ENCODE measurements at regions not wholly inside any gene's neighbourhood (a gene's known extent, or its start where the extent isn't known, plus 50 kb on each side); places are given as distances from the start of the nearest gene placed in this dataset.
A peak's percentile ranks its signal among the peaks of the same experiment; 100 is the strongest.

GRCh38 chr20:57879437-57879778 lies 169.6 kb upstream of the PMEPA1 start:
- DNase-seq = no peak
- ATAC-seq (ENCODE audit: low read depth in 2 of 2) = no peak
- Mint-ChIP-seq H3K27me3 (peaks cover 7 to 36% (median 10%) of the 10 kb centered on the region in 3 donors), H3K4me1 (no peaks in the 10 kb centered on the region), H3K27ac (peak overlapping the region in 1 of 6 donors; percentile 28), H3K4me3 (no peak overlapping the region), H3K36me3 (no peaks in the 10 kb centered on the region), H3K9me3 (peaks cover 0 to 1% (median 0%) of the 10 kb centered on the region in 7 donors)

- peaks cover 7 to 31% (median 10%) of the 10 kb centered on the region in 3 donors for H3K27me3 Mint-ChIP-seq
- H3K4me3 Mint-ChIP-seq = no peak overlapping the region
- no peaks in the 10 kb centered on the region for H3K36me3 Mint-ChIP-seq
- H3K27ac Mint-ChIP-seq = peak overlapping the region in 1 of 6 donors; percentile 28
- no peak for ATAC-seq (ENCODE audit: low read depth in 2 of 2)
- no peak for DNase-seq
- H3K9me3 Mint-ChIP-seq = peaks cover 0 to 1% (median 0%) of the 10 kb centered on the region in 7 donors
- no peaks in the 10 kb centered on the region for H3K4me1 Mint-ChIP-seq
Observed at GRCh38 chr20:57878786-57879424, 169.1 kb upstream of the PMEPA1 start.

GRCh38 chr20:57877995-57878394 lies 168.2 kb upstream of the PMEPA1 start:
- no peaks in the 10 kb centered on the region for H3K36me3 Mint-ChIP-seq
- peaks cover 7 to 28% (median 10%) of the 10 kb centered on the region in 3 donors for H3K27me3 Mint-ChIP-seq
- no peaks in the 10 kb centered on the region for H3K4me1 Mint-ChIP-seq
- H3K4me3 Mint-ChIP-seq = no peak overlapping the region
- no peak overlapping the region for H3K27ac Mint-ChIP-seq
- no peak for DNase-seq
- no peak for ATAC-seq (ENCODE audit: low read depth in 2 of 2)
- peaks cover 0 to 6% (median 0%) of the 10 kb centered on the region in 7 donors for H3K9me3 Mint-ChIP-seq

GRCh38 chr20:57877131-57877824 lies 167.5 kb upstream of the PMEPA1 start:
- no peaks in the 10 kb centered on the region for H3K4me1 Mint-ChIP-seq
- no peak overlapping the region for H3K4me3 Mint-ChIP-seq
- no peak for DNase-seq
- H3K27me3 Mint-ChIP-seq = peaks cover 7 to 28% (median 10%) of the 10 kb centered on the region in 3 donors
- H3K9me3 Mint-ChIP-seq = peaks cover 0 to 12% (median 3%) of the 10 kb centered on the region in 7 donors
- no peaks in the 10 kb centered on the region for H3K36me3 Mint-ChIP-seq
- no peak overlapping the region for H3K27ac Mint-ChIP-seq
- no peak for ATAC-seq (ENCODE audit: low read depth in 2 of 2)

- ATAC-seq (ENCODE audit: low read depth in 2 of 2) = no peak
- Mint-ChIP-seq H3K27ac (no peak overlapping the region), H3K36me3 (no peaks in the 10 kb centered on the region), H3K9me3 (peaks cover 0 to 17% (median 7%) of the 10 kb centered on the region in 7 donors), H3K27me3 (peaks cover 7 to 31% (median 11%) of the 10 kb centered on the region in 3 donors), H3K4me1 (no peaks in the 10 kb centered on the region), H3K4me3 (no peak overlapping the region)
- no peak for DNase-seq
Observed at GRCh38 chr20:57876163-57876562, 166.3 kb upstream of the PMEPA1 start.

- Mint-ChIP-seq H3K4me1 (peaks cover 0 to 6% (median 0%) of the 10 kb centered on the region in 3 donors), H3K36me3 (no peaks in the 10 kb centered on the region), H3K27ac (no peak overlapping the region), H3K27me3 (peaks cover 16 to 42% (median 21%) of the 10 kb centered on the region in 3 donors), H3K4me3 (no peak overlapping the region), H3K9me3 (peaks cover 0 to 17% (median 8%) of the 10 kb centered on the region in 7 donors)
- DNase-seq (no peak), ATAC-seq (ENCODE audit: low read depth in 2 of 2) (no peak)
Observed at GRCh38 chr20:57874141-57874540, 164.3 kb upstream of the PMEPA1 start.

- H3K27me3 Mint-ChIP-seq = peaks cover 16 to 38% (median 31%) of the 10 kb centered on the region in 3 donors
- H3K4me1 Mint-ChIP-seq = peaks cover 0 to 6% (median 0%) of the 10 kb centered on the region in 3 donors
- no peaks in the 10 kb centered on the region for H3K36me3 Mint-ChIP-seq
- peaks cover 0 to 17% (median 8%) of the 10 kb centered on the region in 7 donors for H3K9me3 Mint-ChIP-seq
- H3K27ac Mint-ChIP-seq = no peak overlapping the region
- no peak for ATAC-seq (ENCODE audit: low read depth in 2 of 2)
- H3K4me3 Mint-ChIP-seq = no peak overlapping the region
- no peak for DNase-seq
Observed at GRCh38 chr20:57872816-57873409, 163.1 kb upstream of the PMEPA1 start.

- H3K27me3 Mint-ChIP-seq = peaks cover 12 to 46% (median 41%) of the 10 kb centered on the region in 3 donors
- H3K36me3 Mint-ChIP-seq = no peaks in the 10 kb centered on the region
- no peak for DNase-seq
- no peak for ATAC-seq (ENCODE audit: low read depth in 2 of 2)
- peaks cover 0 to 6% (median 0%) of the 10 kb centered on the region in 3 donors for H3K4me1 Mint-ChIP-seq
- H3K9me3 Mint-ChIP-seq = peaks cover 0 to 17% (median 8%) of the 10 kb centered on the region in 7 donors
- peak overlapping the region in 1 of 6 donors; percentile 88 for H3K27ac Mint-ChIP-seq
- H3K4me3 Mint-ChIP-seq = peak overlapping the region in 1 of 8 donors; percentile 35
Observed at GRCh38 chr20:57871237-57871632, 161.4 kb upstream of the PMEPA1 start.

GRCh38 chr20:57870597-57871236 lies 160.9 kb upstream of the PMEPA1 start:
- H3K36me3 Mint-ChIP-seq = no peaks in the 10 kb centered on the region
- H3K9me3 Mint-ChIP-seq = peaks cover 0 to 17% (median 8%) of the 10 kb centered on the region in 7 donors
- no peak for DNase-seq

GRCh38 chr20:57869951-57870315 lies 160.1 kb upstream of the PMEPA1 start:
- Mint-ChIP-seq H3K9me3 (peaks cover 0 to 17% (median 9%) of the 10 kb centered on the region in 7 donors), H3K27me3 (peaks cover 18 to 55% (median 54%) of the 10 kb centered on the region in 3 donors)

More at GRCh38 chr20:57870597-57871236, 160.9 kb upstream of the PMEPA1 start:
- Mint-ChIP-seq H3K4me3 (no peak overlapping the region), H3K27me3 (peaks cover 17 to 49% (median 46%) of the 10 kb centered on the region in 3 donors), H3K4me1 (peaks cover 0 to 6% (median 0%) of the 10 kb centered on the region in 3 donors), H3K27ac (peak overlapping the region in 1 of 6 donors; percentile 88)
- ATAC-seq (ENCODE audit: low read depth in 2 of 2) = no peak

GRCh38 chr20:57869291-57869950 lies 159.6 kb upstream of the PMEPA1 start:
- ATAC-seq (ENCODE audit: low read depth in 2 of 2) (no peak), DNase-seq (no peak)
- Mint-ChIP-seq H3K9me3 (peaks cover 0 to 17% (median 9%) of the 10 kb centered on the region in 7 donors), H3K27me3 (peaks cover 20 to 56% (median 56%) of the 10 kb centered on the region in 3 donors), H3K4me1 (peaks cover 0 to 6% (median 0%) of the 10 kb centered on the region in 3 donors), H3K27ac (peak overlapping the region in 1 of 6 donors; percentile 48), H3K36me3 (no peaks in the 10 kb centered on the region), H3K4me3 (no peak overlapping the region)

More at GRCh38 chr20:57869951-57870315, 160.1 kb upstream of the PMEPA1 start:
- Mint-ChIP-seq H3K4me3 (no peak overlapping the region), H3K27ac (peak overlapping the region in 1 of 6 donors; percentile 5), H3K4me1 (peaks cover 0 to 6% (median 0%) of the 10 kb centered on the region in 3 donors), H3K36me3 (no peaks in the 10 kb centered on the region)
- no peak for ATAC-seq (ENCODE audit: low read depth in 2 of 2)
- DNase-seq = no peak

GRCh38 chr20:57868310-57868709 lies 158.5 kb upstream of the PMEPA1 start:
- no peaks in the 10 kb centered on the region for H3K36me3 Mint-ChIP-seq
- H3K9me3 Mint-ChIP-seq = peaks cover 0 to 14% (median 8%) of the 10 kb centered on the region in 7 donors
- no peak overlapping the region for H3K4me3 Mint-ChIP-seq
- DNase-seq = no peak
- H3K27me3 Mint-ChIP-seq = peaks cover 23 to 59% (median 56%) of the 10 kb centered on the region in 3 donors
- H3K27ac Mint-ChIP-seq = no peak overlapping the region
- peaks cover 0 to 6% (median 0%) of the 10 kb centered on the region in 3 donors for H3K4me1 Mint-ChIP-seq
- no peak for ATAC-seq (ENCODE audit: low read depth in 2 of 2)

GRCh38 chr20:57867807-57868206 lies 158.0 kb upstream of the PMEPA1 start:
- no peak for DNase-seq
- no peak overlapping the region for H3K27ac Mint-ChIP-seq
- H3K4me3 Mint-ChIP-seq = no peak overlapping the region
- peaks cover 0 to 10% (median 7%) of the 10 kb centered on the region in 7 donors for H3K9me3 Mint-ChIP-seq
- peaks cover 23 to 63% (median 56%) of the 10 kb centered on the region in 3 donors for H3K27me3 Mint-ChIP-seq
- no peaks in the 10 kb centered on the region for H3K36me3 Mint-ChIP-seq
- ATAC-seq (ENCODE audit: low read depth in 2 of 2) = no peak
- H3K4me1 Mint-ChIP-seq = peaks cover 0 to 6% (median 0%) of the 10 kb centered on the region in 3 donors
